Cardiac fibroblast (primary cell): ENCODE measurements at regions not wholly inside any gene's neighbourhood (a gene's known extent, or its start where the extent isn't known, plus 50 kb on each side); places are given as distances from the start of the nearest gene placed in this dataset.
A peak's percentile ranks its signal among the peaks of the same experiment; 100 is the strongest.

ENCODE experiments used
- DNase-seq, 2 donors: peaks; one replicate each; pipeline versions ENCODE4 v3.0.0 to v3.0.0-alpha.2; 2010; ENCODE audit warnings: low read depth in 2 of 2
- H3K4me3 ChIP-seq, 2 donors: replicated peaks in 1 of 2; 1 replicate in 1 of 2; 2 replicates in 1 of 2; pipeline ENCODE4 v1.5.1; 2011; ENCODE audit warnings: low read depth in 2 of 2, low read length in 2 of 2, mild to moderate bottlenecking in 2 of 2, moderate library complexity in 1 of 2
- TF ChIP-seq, protein P1 (sequence below): IDR thresholded peaks from one replicate; pipeline ENCODE4 v1.5.1; 2011; ENCODE audit warnings: low read depth, mild to moderate bottlenecking, low read length, inconsistent platforms

DNA sequence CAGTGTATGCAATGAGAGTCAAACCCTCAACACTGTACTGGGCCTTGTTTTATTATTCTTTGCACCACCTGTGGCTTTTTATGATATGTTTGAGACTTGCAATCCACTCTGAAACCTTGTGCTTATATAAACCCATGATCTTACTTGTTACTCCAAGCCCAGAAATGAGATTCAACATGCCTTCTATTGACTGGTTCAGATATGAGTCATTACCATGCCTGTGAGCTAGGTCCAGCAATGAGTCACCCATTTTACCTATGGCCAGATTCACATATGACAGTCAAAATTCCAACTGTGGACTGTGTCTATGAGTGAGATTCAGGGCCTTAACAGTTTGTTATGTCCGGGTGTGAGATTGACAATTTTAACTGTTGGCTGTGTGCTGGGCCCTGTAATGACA is 1846.1 kb downstream of the TP53TG3F start:
- TF ChIP-seq, protein P1, sequence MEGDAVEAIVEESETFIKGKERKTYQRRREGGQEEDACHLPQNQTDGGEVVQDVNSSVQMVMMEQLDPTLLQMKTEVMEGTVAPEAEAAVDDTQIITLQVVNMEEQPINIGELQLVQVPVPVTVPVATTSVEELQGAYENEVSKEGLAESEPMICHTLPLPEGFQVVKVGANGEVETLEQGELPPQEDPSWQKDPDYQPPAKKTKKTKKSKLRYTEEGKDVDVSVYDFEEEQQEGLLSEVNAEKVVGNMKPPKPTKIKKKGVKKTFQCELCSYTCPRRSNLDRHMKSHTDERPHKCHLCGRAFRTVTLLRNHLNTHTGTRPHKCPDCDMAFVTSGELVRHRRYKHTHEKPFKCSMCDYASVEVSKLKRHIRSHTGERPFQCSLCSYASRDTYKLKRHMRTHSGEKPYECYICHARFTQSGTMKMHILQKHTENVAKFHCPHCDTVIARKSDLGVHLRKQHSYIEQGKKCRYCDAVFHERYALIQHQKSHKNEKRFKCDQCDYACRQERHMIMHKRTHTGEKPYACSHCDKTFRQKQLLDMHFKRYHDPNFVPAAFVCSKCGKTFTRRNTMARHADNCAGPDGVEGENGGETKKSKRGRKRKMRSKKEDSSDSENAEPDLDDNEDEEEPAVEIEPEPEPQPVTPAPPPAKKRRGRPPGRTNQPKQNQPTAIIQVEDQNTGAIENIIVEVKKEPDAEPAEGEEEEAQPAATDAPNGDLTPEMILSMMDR, result no peak
- peak in 1 of 2 donors; percentile 3 for DNase-seq
- H3K4me3 ChIP-seq, result no peak overlapping the region

DNA sequence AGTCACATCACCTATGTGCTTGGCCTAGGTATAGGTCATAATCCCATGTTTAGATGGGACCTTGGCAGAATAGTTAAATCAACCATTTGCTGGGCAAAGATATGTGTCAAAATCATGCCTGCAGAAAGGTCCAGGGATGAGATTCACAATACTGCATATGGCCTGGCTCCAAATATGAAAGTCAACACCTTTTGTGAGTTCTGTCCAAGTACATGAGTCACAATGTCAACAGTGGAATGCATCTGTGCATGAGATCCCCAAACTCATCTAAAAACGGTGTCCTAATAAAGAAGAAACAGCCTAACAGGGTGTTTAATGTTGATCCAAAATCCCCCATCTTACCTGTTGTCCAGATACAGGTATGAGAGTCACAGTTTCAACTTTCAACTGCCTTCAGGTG is 1847.5 kb downstream of the TP53TG3F start:
- DNase-seq, result no peak
- H3K4me3 ChIP-seq, result no peak overlapping the region
- TF ChIP-seq, protein P1, result no peak

DNA sequence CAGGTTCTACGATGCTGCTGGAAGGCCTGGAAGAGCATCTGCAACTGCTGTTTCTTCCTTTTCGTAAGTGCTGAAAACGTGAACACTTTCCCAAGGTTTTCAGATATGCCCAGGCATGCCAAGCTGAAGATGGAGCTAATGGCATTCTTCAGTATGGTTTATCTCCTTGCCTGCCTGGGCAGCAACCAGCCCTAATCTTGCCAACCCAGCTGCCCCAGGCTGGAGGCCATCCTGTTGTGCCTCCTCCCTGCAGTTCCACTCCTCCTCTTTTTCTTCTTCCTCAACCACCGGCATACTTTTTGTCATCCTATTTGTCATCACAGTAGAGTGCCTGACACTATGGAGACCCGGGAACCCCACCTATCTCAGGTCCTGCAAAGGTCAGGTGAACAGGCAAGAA is 1849.3 kb downstream of the TP53TG3F start:
- DNase-seq, result no peak
- TF ChIP-seq, protein P1, result no peak

DNA sequence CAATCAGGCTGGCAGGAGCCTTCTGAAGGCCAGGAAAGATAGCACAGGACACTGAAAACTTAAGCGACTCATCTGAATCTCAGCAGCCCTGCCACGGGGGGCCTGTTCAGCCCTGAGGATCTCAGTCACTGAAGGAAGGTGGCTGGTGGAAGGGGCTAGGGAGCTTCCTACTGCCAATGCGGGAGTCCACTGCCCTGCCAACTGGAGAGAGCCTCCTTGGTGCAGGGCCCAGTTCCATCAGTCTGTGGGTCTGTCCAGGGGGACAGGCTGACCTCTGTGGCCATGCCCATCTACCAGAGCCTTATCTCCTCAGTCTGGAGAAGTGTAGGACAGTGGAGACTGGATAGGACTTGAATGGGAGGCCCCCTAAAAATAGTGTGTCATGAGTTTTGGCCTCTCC is 1851.6 kb downstream of the TP53TG3F start:
- no peak overlapping the region for H3K4me3 ChIP-seq
- TF ChIP-seq, protein P1, result no peak
- no peak for DNase-seq

More for the DNA sequence above, 1849.3 kb downstream of the TP53TG3F start:
- no peak overlapping the region for H3K4me3 ChIP-seq

DNA sequence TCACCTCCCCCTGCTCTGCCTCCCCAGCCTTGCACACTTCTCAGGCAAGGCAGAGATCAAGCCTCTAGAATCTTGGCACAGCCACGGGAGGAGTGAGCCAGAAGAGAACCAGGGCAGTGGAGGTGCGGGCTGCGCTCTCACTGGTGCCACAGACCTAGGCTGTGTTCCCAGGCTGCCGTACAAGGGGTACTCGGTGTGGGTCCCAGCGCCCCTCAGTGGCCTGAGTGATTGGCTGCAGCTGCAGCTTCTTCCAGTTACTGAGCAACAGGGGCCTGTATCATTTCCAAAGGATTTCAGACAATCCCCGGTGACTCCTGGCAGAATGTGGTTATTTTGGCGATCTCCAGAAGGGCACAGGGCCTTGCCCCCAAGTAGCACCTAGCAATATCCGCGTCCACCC is 1852.1 kb downstream of the TP53TG3F start:
- TF ChIP-seq, protein P1, result no peak
- no peak for DNase-seq
- H3K4me3 ChIP-seq, result no peak overlapping the region

DNA sequence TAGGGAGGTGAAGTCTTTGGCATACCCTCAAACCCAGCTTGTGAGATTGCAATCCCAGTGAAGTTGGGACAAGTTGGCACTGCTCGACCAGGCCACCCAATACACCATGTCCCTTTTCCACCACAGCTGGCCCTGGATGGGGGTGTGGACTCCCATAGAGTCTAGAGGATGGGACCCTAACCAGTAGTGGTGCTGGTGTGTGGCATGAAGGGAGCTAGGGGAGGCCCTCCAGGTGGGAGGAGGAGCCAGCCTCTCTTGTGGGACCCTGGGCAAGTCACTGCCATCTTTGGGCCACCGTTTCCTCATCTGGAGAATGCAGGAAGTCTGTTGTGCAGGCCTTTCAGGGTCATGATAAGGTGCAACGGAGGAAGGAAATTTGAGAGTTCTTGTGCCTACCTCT is 1854.9 kb downstream of the TP53TG3F start:
- TF ChIP-seq, protein P1, result no peak
- no peak overlapping the region for H3K4me3 ChIP-seq
- no peak for DNase-seq

DNA sequence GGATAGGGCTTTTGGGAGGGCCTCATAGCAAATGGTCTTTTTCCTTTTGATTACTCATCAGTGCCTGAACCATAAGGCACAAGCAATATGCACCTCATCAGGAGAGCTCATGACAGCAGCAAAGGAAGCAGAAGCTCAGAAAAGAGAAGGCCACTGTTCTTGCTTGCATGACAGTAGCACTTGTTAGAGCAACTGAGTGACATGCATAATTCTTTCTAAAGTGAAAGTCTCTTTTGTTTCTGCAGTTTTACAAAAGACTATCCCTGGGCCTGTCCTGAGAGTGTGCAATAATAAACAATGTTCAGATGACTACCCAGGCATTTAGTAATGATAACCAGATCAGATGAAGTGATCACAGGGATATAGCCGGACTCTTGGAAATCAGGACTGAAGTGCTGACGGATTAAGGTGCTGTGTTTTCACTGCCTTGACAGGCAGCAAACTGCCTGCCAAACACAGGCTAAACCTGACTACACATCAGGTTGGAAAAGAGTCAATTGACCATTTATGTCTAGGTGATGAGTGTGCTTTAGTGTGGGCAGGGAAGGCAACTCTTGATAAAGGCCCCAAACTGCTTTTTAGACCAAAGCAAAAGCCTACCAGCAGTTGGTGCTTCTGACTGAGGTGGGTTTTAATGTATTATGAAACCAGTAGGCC is 1860.3 kb downstream of the TP53TG3F start:
- TF ChIP-seq, protein P1, result no peak
- no peak for DNase-seq

More for the DNA sequence above, 1860.3 kb downstream of the TP53TG3F start:
- no peak overlapping the region for H3K4me3 ChIP-seq
